Transverse colon (tissue), 4 donors: ENCODE measurements at regions not wholly inside any gene's neighbourhood (a gene's known extent, or its start where the extent isn't known, plus 50 kb on each side); places are given as distances from the start of the nearest gene placed in this dataset.

ENCODE experiments used
- DNase-seq: peaks from one replicate; pipeline ENCODE4 v3.0.0-alpha.2; 2019
- H3K27ac ChIP-seq, 4 donors: fragments of 200-600 bp; sonication (generic); 2 replicates each; pipeline ENCODE4 v1.5.1; 2016 to 2018; ENCODE audit warnings: inconsistent platforms in 4 of 4
- H3K27me3 ChIP-seq: fragments of 200-600 bp; sonication (generic); 2 replicates; pipeline ENCODE4 v1.5.1; 2017; ENCODE audit warnings: inconsistent platforms
- H3K36me3 ChIP-seq, 4 donors: fragments of 200-600 bp; sonication (generic); 2 replicates each; pipeline ENCODE4 v1.5.1; 2017 to 2019; ENCODE audit warnings: inconsistent platforms in 4 of 4
- H3K4me1 ChIP-seq, 4 donors: fragments of 200-600 bp; sonication (generic); 2 replicates each; pipeline ENCODE4 v1.5.1; 2017 to 2020; ENCODE audit warnings: inconsistent platforms in 4 of 4
- H3K4me3 ChIP-seq, 4 donors: fragments of 200-600 bp; sonication (generic); 1 replicate in 1 of 4; 2 replicates in 3 of 4; pipeline versions ENCODE4 v1.5.1 to v1.6.1; 2017 to 2019; ENCODE audit warnings: inconsistent platforms in 4 of 4
- H3K9me3 ChIP-seq, 2 donors: fragments of 200-600 bp; sonication (generic); 2 replicates each; pipeline ENCODE4 v1.5.1; 2017 to 2019; ENCODE audit warnings: inconsistent platforms in 2 of 2
- EP300 ChIP-seq: sonication (generic); formaldehyde crosslinking; IDR thresholded peaks from one replicate; pipeline ENCODE4 v1.6.1; 2017; ENCODE audit warnings: antibody characterized with exemption, low read depth
- POLR2A ChIP-seq: fragments of 450-650 bp; IDR thresholded peaks from one replicate; pipeline ENCODE4 v1.6.1; 2016; ENCODE audit warnings: antibody characterized with exemption, mild to moderate bottlenecking, moderate library complexity
- POLR2AphosphoS5 ChIP-seq, 3 donors: sonication (generic); formaldehyde crosslinking; IDR thresholded peaks; one replicate each; pipeline ENCODE4 v1.6.1; 2016; ENCODE audit warnings: antibody characterized with exemption in 3 of 3
- WGBS, 2 donors: methylation state at CpG; one replicate each; pipeline ENCODE4 v1.1.5; 2018; ENCODE audit warnings: low coverage in 1 of 2; 5-methylcytosine and 5-hydroxymethylcytosine counted together
- in situ Hi-C, 4 donors: fragments of 200-750 bp; cut with MboI; loops; one replicate each; pipeline versions ENCODE4 v1.15.0 to v1.15.1; 2017; ENCODE audit warnings: low sequenced_read_pairs in 3 of 4, low pct_ligation_motif_present in 1 of 4, low pct_unique_long_range_greater_than_20kb in 1 of 4
- intact Hi-C: fragments of 100-400 bp; cut with DNase I; formaldehyde crosslinking; loops from one replicate; pipeline ENCODE4 v1.15.1; 2023; ENCODE audit warnings: low total_unique reads
- TF ChIP-seq, protein P1 (sequence below), 5 experiments: fragments of 200-600 bp in 3 of 5; fragments of 450-650 bp in 2 of 5; sonication (generic) in 3 of 5; IDR thresholded peaks; 1 replicate in 2 of 5; 2 replicates in 3 of 5; pipeline ENCODE4 v1.5.1; 2016 to 2017; ENCODE audit warnings: antibody characterized with exemption in 5 of 5, inconsistent platforms in 3 of 5, mild to moderate bottlenecking in 2 of 5, moderate library complexity in 1 of 5

DNA sequence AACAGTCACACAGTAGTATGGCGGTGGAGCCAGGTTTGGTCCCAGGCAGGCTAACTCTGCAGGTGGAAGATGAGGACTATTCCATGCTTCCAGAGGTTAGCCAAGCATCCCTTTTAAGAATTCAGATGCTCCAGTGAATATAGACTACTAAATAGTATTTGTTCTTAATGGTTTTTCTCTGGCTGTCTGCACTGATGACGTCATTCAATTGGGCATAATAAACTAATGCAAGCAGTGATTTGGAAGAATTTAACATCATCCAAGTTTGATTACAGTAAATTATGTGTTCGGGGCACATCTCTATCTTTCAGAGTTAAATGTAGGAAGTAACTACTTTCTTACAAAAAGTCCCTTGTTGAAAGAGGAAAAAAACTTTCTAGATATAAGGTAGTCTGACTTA lies 78.8 kb upstream of the RND3 start:
- intact Hi-C loops, result no loop called here
- in situ Hi-C loops, result no loop called here
- Histone ChIP-seq H3K36me3 (no peaks in the 10 kb centered on the region), H3K4me3 (no peak overlapping the region), H3K27me3 (no peaks in the 10 kb centered on the region), H3K9me3 (no peaks in the 10 kb centered on the region), H3K4me1 (no peaks in the 10 kb centered on the region), H3K27ac (no peak overlapping the region)
- TF ChIP-seq EP300 (no peak), POLR2A (no peak), POLR2AphosphoS5 (IDR thresholded peaks at IDR 0.05) (no peak)
- TF ChIP-seq, protein P1, sequence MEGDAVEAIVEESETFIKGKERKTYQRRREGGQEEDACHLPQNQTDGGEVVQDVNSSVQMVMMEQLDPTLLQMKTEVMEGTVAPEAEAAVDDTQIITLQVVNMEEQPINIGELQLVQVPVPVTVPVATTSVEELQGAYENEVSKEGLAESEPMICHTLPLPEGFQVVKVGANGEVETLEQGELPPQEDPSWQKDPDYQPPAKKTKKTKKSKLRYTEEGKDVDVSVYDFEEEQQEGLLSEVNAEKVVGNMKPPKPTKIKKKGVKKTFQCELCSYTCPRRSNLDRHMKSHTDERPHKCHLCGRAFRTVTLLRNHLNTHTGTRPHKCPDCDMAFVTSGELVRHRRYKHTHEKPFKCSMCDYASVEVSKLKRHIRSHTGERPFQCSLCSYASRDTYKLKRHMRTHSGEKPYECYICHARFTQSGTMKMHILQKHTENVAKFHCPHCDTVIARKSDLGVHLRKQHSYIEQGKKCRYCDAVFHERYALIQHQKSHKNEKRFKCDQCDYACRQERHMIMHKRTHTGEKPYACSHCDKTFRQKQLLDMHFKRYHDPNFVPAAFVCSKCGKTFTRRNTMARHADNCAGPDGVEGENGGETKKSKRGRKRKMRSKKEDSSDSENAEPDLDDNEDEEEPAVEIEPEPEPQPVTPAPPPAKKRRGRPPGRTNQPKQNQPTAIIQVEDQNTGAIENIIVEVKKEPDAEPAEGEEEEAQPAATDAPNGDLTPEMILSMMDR (IDR thresholded peaks at IDR 0.05), result no peak
- WGBS, 2 donors, result 26 to 63% methylated on average over 2 to 3 of the region's 3 CpGs
- no peak for DNase-seq

DNA sequence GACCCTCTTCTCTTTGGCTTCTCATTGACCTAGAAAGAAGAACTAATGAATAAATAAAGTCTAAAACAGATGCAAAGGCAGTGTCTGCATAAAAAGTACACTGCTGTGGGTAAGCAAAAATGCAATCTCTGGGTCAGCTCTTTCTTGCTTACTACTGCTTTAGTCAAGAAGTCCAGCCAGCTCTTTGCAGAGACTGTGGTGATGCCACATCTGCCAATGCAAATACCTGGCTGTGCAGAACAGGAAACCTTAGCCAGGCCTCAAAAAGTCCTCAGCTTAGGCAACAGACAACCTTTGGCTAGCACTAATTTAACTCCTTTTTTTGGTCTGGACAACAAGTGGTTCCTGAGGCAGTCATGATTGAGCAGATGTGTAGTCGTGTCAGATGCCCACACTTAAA lies 73.6 kb upstream of the RND3 start:
- intact Hi-C loops (no loop called here), in situ Hi-C loops (no loop called here)
- Histone ChIP-seq H3K4me3 (no peak overlapping the region), H3K27ac (no peak overlapping the region), H3K4me1 (no peaks in the 10 kb centered on the region), H3K9me3 (no peaks in the 10 kb centered on the region), H3K27me3 (no peaks in the 10 kb centered on the region), H3K36me3 (no peaks in the 10 kb centered on the region)
- DNase-seq, result no peak
- TF ChIP-seq, protein P1 (IDR thresholded peaks at IDR 0.05), result no peak
- WGBS, 2 donors, result 56 to 65% methylated on average over 1 of the region's 1 CpG

DNA sequence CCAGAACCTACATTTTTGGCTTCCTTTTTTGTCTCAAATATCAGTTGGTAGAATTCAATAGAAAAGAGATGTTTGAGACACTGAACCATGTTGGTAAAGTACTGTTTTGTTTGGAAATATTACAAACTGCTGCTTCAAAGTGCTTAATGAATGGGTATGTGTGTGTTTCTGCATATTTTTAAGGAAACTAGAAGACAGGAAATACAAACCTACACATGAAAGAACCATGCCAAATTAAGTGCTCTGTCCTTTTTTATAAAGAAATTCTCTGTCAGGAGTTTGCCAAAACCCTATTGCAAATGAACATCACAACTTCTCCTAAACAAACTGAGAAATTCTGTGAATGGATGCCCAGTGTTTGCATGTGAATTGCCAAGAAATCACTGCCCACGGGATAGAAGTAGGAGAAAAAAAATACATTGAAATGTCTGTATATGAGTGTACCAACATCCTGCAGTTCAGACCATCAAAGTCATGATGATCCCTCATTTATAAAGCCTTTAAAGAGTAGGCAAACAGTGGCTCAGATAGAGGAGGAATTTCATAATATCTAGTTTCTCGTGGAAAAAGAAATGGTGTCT lies 69.6 kb upstream of the RND3 start:
- no peak for DNase-seq
- in situ Hi-C loops (no loop called here), intact Hi-C loops (no loop called here)
- Histone ChIP-seq H3K27me3 (no peaks in the 10 kb centered on the region), H3K9me3 (no peaks in the 10 kb centered on the region), H3K27ac (no peak overlapping the region), H3K4me1 (no peaks in the 10 kb centered on the region), H3K4me3 (no peak overlapping the region), H3K36me3 (no peaks in the 10 kb centered on the region)
- WGBS, 2 donors, result 64 to 66% methylated on average over 2 of the region's 2 CpGs
- TF ChIP-seq, protein P1 (IDR thresholded peaks at IDR 0.05), result no peak
- no peak for TF ChIP-seq POLR2A

DNA sequence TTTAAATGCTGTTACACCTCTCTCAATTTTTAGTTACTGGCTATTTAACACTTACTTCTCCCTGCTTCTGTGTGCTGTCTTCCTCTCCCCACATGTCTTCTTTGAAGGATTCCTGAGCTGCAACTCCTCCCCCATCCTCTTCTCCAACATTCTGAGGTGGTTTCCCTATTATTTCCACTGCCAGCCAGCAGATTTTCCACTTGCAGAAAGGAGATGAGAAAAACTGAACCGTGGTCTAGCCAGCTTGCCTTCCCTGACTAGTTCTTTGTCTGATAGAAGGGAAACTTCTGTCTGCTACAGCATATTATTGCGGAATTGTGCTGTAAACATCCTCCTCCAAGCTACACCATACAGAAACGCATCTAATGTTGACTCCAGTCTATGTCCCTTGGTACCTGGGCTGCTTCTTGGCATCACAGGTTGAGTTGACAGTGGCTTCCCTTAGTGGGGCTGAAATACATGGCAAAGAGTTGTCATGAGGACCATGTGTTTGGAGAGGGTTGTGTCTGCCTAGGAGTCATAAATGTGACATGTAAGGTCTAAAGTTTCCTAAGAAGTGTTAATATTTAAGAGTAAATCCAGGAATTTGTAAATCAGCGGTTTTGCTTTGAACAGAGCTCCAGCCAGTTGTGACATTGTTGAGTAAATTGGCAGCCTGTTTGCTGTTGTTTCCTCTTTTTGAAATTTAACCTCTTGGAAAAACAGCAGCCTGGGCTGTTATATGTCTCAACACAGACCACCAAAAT lies 68.3 kb upstream of the RND3 start:
- H3K27ac ChIP-seq, result no peak overlapping the region
- in situ Hi-C loops (no loop called here), intact Hi-C loops (no loop called here)
- H3K36me3 ChIP-seq, result no peaks in the 10 kb centered on the region
- H3K27me3 ChIP-seq, result no peaks in the 10 kb centered on the region
- TF ChIP-seq POLR2A (no peak), POLR2AphosphoS5 (IDR thresholded peaks at IDR 0.05) (no peak), EP300 (no peak)
- TF ChIP-seq, protein P1 (IDR thresholded peaks at IDR 0.05), result no peak
- no peaks in the 10 kb centered on the region for H3K9me3 ChIP-seq
- DNase-seq, result no peak
- 64 to 88% methylated on average over 1 to 4 of the region's 4 CpGs for WGBS, 2 donors
- H3K4me1 ChIP-seq, result no peaks in the 10 kb centered on the region
- H3K4me3 ChIP-seq, result no peak overlapping the region
